ENCODE measurements at regions not wholly inside any gene's neighbourhood (a gene's known extent, or its start where the extent isn't known, plus 50 kb on each side); places are given as distances from the start of the nearest gene placed in this dataset.

- peaks cover 2% of the 10 kb centered on the region for H3K4me1 Mint-ChIP-seq
- no peaks in the 10 kb centered on the region for H3K79me2 ChIP-seq (ENCODE audit: low read depth)
- no peak overlapping the region for H3K4me3 ChIP-seq
- no peaks in the 10 kb centered on the region for H3K36me3 ChIP-seq
- H3F3A ChIP-seq (ENCODE audit: low read depth), result no peaks in the 10 kb centered on the region
- no peaks in the 10 kb centered on the region for H4K20me1 ChIP-seq (ENCODE audit: low read depth)
- no peak overlapping the region for H3K4me3 Mint-ChIP-seq
- no peak overlapping the region for H3K9ac ChIP-seq
- H3K27ac ChIP-seq, result no peak overlapping the region
- no peak for DNase-seq (ENCODE audit: low spot score)
- H3K27ac Mint-ChIP-seq, result no peak overlapping the region
- TF ChIP-seq EZH2phosphoT487 (IDR thresholded peaks at IDR 0.05), result no peak
- TF ChIP-seq EZH2 (IDR thresholded peaks at IDR 0.05), result no peak
- TF ChIP-seq, protein P1, sequence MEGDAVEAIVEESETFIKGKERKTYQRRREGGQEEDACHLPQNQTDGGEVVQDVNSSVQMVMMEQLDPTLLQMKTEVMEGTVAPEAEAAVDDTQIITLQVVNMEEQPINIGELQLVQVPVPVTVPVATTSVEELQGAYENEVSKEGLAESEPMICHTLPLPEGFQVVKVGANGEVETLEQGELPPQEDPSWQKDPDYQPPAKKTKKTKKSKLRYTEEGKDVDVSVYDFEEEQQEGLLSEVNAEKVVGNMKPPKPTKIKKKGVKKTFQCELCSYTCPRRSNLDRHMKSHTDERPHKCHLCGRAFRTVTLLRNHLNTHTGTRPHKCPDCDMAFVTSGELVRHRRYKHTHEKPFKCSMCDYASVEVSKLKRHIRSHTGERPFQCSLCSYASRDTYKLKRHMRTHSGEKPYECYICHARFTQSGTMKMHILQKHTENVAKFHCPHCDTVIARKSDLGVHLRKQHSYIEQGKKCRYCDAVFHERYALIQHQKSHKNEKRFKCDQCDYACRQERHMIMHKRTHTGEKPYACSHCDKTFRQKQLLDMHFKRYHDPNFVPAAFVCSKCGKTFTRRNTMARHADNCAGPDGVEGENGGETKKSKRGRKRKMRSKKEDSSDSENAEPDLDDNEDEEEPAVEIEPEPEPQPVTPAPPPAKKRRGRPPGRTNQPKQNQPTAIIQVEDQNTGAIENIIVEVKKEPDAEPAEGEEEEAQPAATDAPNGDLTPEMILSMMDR (IDR thresholded peaks at IDR 0.05), result no peak
- H3K36me3 Mint-ChIP-seq, result no peaks in the 10 kb centered on the region
- peaks cover 5% of the 10 kb centered on the region for H3K4me1 ChIP-seq
- H3K9me3 ChIP-seq (ENCODE audit: low read depth), result no peaks in the 10 kb centered on the region
- H3K27me3 ChIP-seq, result no peaks in the 10 kb centered on the region
- H3K4me2 ChIP-seq, result no peak overlapping the region
- H3K9me3 Mint-ChIP-seq, result no peaks in the 10 kb centered on the region
- H3K27me3 Mint-ChIP-seq (ENCODE audit: insufficient read depth, low read depth), result no peaks in the 10 kb centered on the region
- no peak overlapping the region for H2AFZ ChIP-seq (replicated peaks)
Measured at GRCh38 chr3:26064297-26064696, 274.4 kb downstream of the OXSM start.

DNA sequence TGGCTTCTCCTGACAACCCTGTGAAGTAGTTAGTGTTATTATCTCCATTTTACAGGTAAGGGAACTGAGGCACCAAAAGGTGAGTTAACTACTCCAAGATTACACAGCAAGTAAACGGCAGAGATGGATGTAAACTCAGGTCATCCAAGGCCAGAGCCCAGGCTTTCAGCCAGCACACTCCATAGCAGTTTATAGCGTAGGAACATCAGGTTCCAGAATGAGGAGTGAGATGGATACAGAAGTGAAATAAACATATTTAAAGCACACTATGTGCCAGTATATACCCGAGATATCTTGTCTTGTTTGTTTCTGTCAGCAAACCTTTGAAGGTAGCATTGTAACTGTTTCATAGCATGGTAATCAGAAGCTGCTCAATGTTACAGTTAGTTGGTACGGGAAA, 279.0 kb downstream of the OXSM start:
- Histone ChIP-seq H3K9me3 (ENCODE audit: low read depth) (no peaks in the 10 kb centered on the region), H3K79me2 (ENCODE audit: low read depth) (no peaks in the 10 kb centered on the region), H3K4me2 (no peak overlapping the region), H3K4me3 (no peak overlapping the region), H4K20me1 (ENCODE audit: low read depth) (no peaks in the 10 kb centered on the region), H2AFZ (replicated peaks) (no peak overlapping the region), H3K4me1 (no peaks in the 10 kb centered on the region), H3F3A (ENCODE audit: low read depth) (no peaks in the 10 kb centered on the region), H3K27ac (no peak overlapping the region), H3K9ac (no peak overlapping the region), H3K27me3 (no peaks in the 10 kb centered on the region), H3K36me3 (no peaks in the 10 kb centered on the region)
- no peak overlapping the region for H3K4me3 Mint-ChIP-seq
- no peak for DNase-seq (ENCODE audit: low spot score)
- H3K27me3 Mint-ChIP-seq (ENCODE audit: insufficient read depth, low read depth), result no peaks in the 10 kb centered on the region
- no peaks in the 10 kb centered on the region for H3K36me3 Mint-ChIP-seq
- TF ChIP-seq, protein P1 (IDR thresholded peaks at IDR 0.05), result no peak
- TF ChIP-seq EZH2phosphoT487 (IDR thresholded peaks at IDR 0.05) (no peak), EZH2 (IDR thresholded peaks at IDR 0.05) (no peak)
- H3K9me3 Mint-ChIP-seq, result no peaks in the 10 kb centered on the region
- no peak overlapping the region for H3K27ac Mint-ChIP-seq
- no peaks in the 10 kb centered on the region for H3K4me1 Mint-ChIP-seq

DNA sequence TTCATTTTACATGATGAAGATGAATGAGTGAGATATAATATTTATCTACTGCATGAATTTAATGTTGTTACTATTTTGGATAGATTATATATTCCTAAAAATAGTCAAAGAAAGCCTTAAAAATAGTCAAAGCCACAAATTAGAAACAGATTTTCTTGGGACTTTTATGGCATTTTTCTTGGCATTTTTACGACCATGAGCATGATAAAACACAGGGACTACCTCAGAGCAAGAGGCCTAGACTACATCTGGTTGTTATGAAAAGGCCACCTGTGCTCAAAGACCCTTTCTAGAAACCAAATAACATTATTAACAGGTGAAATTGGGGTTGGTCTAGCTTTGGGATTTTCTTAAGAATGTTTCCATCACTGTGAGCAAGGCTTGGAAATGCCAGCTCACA, 281.0 kb downstream of the OXSM start:
- H3K4me2 ChIP-seq, result no peak overlapping the region
- no peak for DNase-seq (ENCODE audit: low spot score)
- H3K36me3 Mint-ChIP-seq, result no peaks in the 10 kb centered on the region

More for the DNA sequence above, 281.0 kb downstream of the OXSM start:
- TF ChIP-seq, protein P1 (IDR thresholded peaks at IDR 0.05), result no peak
- no peak for TF ChIP-seq EZH2 (IDR thresholded peaks at IDR 0.05)
- no peak for TF ChIP-seq EZH2phosphoT487 (IDR thresholded peaks at IDR 0.05)
- Mint-ChIP-seq H3K27me3 (ENCODE audit: insufficient read depth, low read depth) (no peaks in the 10 kb centered on the region), H3K4me1 (no peaks in the 10 kb centered on the region), H3K27ac (no peak overlapping the region), H3K4me3 (no peak overlapping the region), H3K9me3 (no peaks in the 10 kb centered on the region)
- H3F3A ChIP-seq (ENCODE audit: low read depth), result no peaks in the 10 kb centered on the region
- no peaks in the 10 kb centered on the region for H3K9me3 ChIP-seq (ENCODE audit: low read depth)
- no peaks in the 10 kb centered on the region for H3K79me2 ChIP-seq (ENCODE audit: low read depth)
- no peak overlapping the region for H2AFZ ChIP-seq (replicated peaks)
- no peak overlapping the region for H3K27ac ChIP-seq
- no peak overlapping the region for H3K9ac ChIP-seq
- no peak overlapping the region for H3K4me3 ChIP-seq
- H3K4me1 ChIP-seq, result no peaks in the 10 kb centered on the region
- H3K27me3 ChIP-seq, result no peaks in the 10 kb centered on the region
- H3K36me3 ChIP-seq, result no peaks in the 10 kb centered on the region
- no peaks in the 10 kb centered on the region for H4K20me1 ChIP-seq (ENCODE audit: low read depth)
